ENCODE measurements at regions not wholly inside any gene's neighbourhood (a gene's known extent, or its start where the extent isn't known, plus 50 kb on each side); places are given as distances from the start of the nearest gene placed in this dataset.

- no peaks in the 10 kb centered on the region for H3K27me3 ChIP-seq
- no peak for TF ChIP-seq EP300 (IDR thresholded peaks at IDR 0.05; ENCODE audit: low read depth)
- intact Hi-C loops (cut with DNase I; ENCODE audit: low total_unique reads), result no loop called here
- no peaks in the 10 kb centered on the region for H3K36me3 ChIP-seq
- in situ Hi-C loops (cut with MboI; ENCODE audit: low pct_ligation_motif_present in 1 of 4, low pct_unique_long_range_greater_than_20kb in 1 of 4, low sequenced_read_pairs in 3 of 4), result no loop called here
- no peak overlapping the region for H3K4me3 ChIP-seq
- 81 to 100% methylated on average over 1 to 3 of the region's 3 CpGs for WGBS, 2 donors (ENCODE audit: low coverage in 1 of 2)
- no peak overlapping the region for H3K27ac ChIP-seq
- no peaks in the 10 kb centered on the region for H3K9me3 ChIP-seq
- no peaks in the 10 kb centered on the region for H3K4me1 ChIP-seq
- no peak for DNase-seq
These were observed 434.3 kb upstream of the AKR1E2 start for GRCh38 chr10:4391683-4392082.

DNA sequence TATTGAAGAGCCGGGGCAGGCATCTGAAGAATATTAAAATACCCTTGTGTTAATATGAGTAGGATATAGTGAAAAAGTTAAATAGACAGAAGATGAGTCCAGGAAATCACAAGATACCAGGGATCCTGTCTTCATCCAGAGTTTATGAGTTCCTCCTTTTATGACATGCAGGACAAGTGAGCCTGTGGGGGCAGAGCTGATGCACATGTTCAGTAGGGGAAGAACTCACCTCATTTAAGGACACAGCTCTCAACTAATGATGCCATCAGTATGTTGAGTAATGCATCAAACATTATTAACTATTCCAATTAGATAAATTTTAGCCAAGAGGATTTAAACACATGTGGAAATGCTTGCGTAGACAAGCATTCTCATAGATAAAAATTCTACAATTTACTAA, 435.8 kb upstream of the AKR1E2 start:
- DNase-seq, result no peak
- TF ChIP-seq POLR2AphosphoS5 (IDR thresholded peaks at IDR 0.05), result no peak
- no peak for TF ChIP-seq POLR2A (IDR thresholded peaks at IDR 0.05)
- TF ChIP-seq EP300 (IDR thresholded peaks at IDR 0.05; ENCODE audit: low read depth), result no peak
- H3K36me3 ChIP-seq, result no peaks in the 10 kb centered on the region
- H3K27me3 ChIP-seq, result no peaks in the 10 kb centered on the region
- no peaks in the 10 kb centered on the region for H3K9me3 ChIP-seq
- no peak overlapping the region for H3K4me3 ChIP-seq
- no peaks in the 10 kb centered on the region for H3K4me1 ChIP-seq
- in situ Hi-C loops (cut with MboI; ENCODE audit: low pct_ligation_motif_present in 1 of 4, low pct_unique_long_range_greater_than_20kb in 1 of 4, low sequenced_read_pairs in 3 of 4), result no loop called here
- WGBS, 2 donors (ENCODE audit: low coverage in 1 of 2), result 91 to 100% methylated on average over 2 of the region's 2 CpGs
- intact Hi-C loops (cut with DNase I; ENCODE audit: low total_unique reads), result no loop called here
- no peak overlapping the region for H3K27ac ChIP-seq

GRCh38 chr10:4385231-4385870, 440.7 kb upstream of the AKR1E2 start:
- no peak for DNase-seq
- Histone ChIP-seq H3K36me3 (no peaks in the 10 kb centered on the region), H3K27ac (no peak overlapping the region), H3K4me3 (no peak overlapping the region), H3K4me1 (peaks cover 0 to 4% (median 0%) of the 10 kb centered on the region in 4 donors), H3K9me3 (no peaks in the 10 kb centered on the region), H3K27me3 (no peaks in the 10 kb centered on the region)
- TF ChIP-seq EP300 (IDR thresholded peaks at IDR 0.05; ENCODE audit: low read depth) (no peak), POLR2A (IDR thresholded peaks at IDR 0.05) (no peak), POLR2AphosphoS5 (IDR thresholded peaks at IDR 0.05) (no peak), CTCF (IDR thresholded peaks at IDR 0.05) (no peak)
- intact Hi-C loops (cut with DNase I; ENCODE audit: low total_unique reads) (no loop called here), in situ Hi-C loops (cut with MboI; ENCODE audit: low pct_ligation_motif_present in 1 of 4, low pct_unique_long_range_greater_than_20kb in 1 of 4, low sequenced_read_pairs in 3 of 4) (no loop called here)
- WGBS, 2 donors (ENCODE audit: low coverage in 1 of 2), result 80 to 93% methylated on average over 6 to 7 of the region's 7 CpGs

DNA sequence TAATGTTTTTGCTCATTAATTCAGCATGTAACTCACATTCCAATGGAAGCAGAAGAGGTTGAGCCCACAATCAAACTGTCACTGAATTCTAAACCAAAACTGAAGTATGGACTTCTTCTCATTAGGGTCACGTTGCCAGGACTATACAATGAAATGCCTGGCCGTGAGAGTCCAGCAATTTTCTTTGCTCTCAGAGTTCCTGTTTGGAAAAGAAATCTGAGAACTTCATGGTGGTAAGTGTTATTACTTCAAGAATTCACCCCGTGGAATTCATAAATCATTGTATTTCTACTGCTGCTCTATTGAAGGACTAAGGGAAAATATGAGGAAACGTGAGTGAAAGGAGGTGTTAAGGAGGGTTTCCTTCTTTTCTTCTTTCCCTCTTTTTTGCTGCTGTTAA, 441.8 kb upstream of the AKR1E2 start:
- no peak for DNase-seq

DNA sequence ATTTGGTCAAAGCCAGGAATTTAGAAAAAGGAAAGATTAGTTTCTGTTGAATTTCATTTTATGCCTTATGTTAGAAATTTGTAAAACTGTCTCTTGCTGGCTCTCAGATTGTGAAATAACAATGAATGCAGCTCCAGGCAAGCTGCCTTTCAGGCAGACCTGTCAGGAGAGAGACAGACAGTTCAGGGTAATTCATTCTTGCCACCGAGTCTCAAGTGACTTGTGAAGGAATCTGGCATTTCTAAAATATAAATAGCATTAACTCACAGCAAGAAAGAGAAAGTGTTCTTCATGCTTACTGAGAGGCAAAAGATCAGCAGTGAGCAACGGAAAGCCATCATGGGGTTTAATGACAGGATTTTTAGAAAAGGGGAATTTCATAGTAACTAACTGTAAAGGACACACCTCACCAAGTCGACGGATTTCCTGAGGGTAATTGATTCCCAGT, 442.3 kb upstream of the AKR1E2 start:
- DNase-seq, result no peak
- in situ Hi-C loops (cut with MboI; ENCODE audit: low pct_ligation_motif_present in 1 of 4, low pct_unique_long_range_greater_than_20kb in 1 of 4, low sequenced_read_pairs in 3 of 4), result no loop called here
- no peak for TF ChIP-seq POLR2AphosphoS5 (IDR thresholded peaks at IDR 0.05)
- TF ChIP-seq CTCF (IDR thresholded peaks at IDR 0.05), result no peak
- TF ChIP-seq EP300 (IDR thresholded peaks at IDR 0.05; ENCODE audit: low read depth), result no peak
- no peak for TF ChIP-seq POLR2A (IDR thresholded peaks at IDR 0.05)
- intact Hi-C loops (cut with DNase I; ENCODE audit: low total_unique reads), result no loop called here
- H3K27ac ChIP-seq, result peak overlapping the region in 1 of 4 donors; percentile 2
- no peaks in the 10 kb centered on the region for H3K9me3 ChIP-seq
- H3K4me1 ChIP-seq, result peaks cover 0 to 4% (median 0%) of the 10 kb centered on the region in 4 donors
- H3K36me3 ChIP-seq, result no peaks in the 10 kb centered on the region
- no peak overlapping the region for H3K4me3 ChIP-seq
- H3K27me3 ChIP-seq, result no peaks in the 10 kb centered on the region
- 37 to 46% methylated on average over 4 of the region's 4 CpGs for whole genome bisulfite sequencing, 2 donors (ENCODE audit: low coverage in 1 of 2)

More for the DNA sequence above, 441.8 kb upstream of the AKR1E2 start:
- H3K4me1 ChIP-seq, result peaks cover 0 to 4% (median 0%) of the 10 kb centered on the region in 4 donors
- H3K36me3 ChIP-seq, result no peaks in the 10 kb centered on the region
- H3K4me3 ChIP-seq, result no peak overlapping the region
- H3K27me3 ChIP-seq, result no peaks in the 10 kb centered on the region
- 14 to 48% methylated on average over 2 to 4 of the region's 4 CpGs for WGBS, 2 donors (ENCODE audit: low coverage in 1 of 2)
- no peaks in the 10 kb centered on the region for H3K9me3 ChIP-seq
- in situ Hi-C loops (cut with MboI; ENCODE audit: low pct_ligation_motif_present in 1 of 4, low pct_unique_long_range_greater_than_20kb in 1 of 4, low sequenced_read_pairs in 3 of 4), result no loop called here
- intact Hi-C loops (cut with DNase I; ENCODE audit: low total_unique reads), result no loop called here
- TF ChIP-seq EP300 (IDR thresholded peaks at IDR 0.05; ENCODE audit: low read depth) (no peak), POLR2A (IDR thresholded peaks at IDR 0.05) (no peak), CTCF (IDR thresholded peaks at IDR 0.05) (no peak), POLR2AphosphoS5 (IDR thresholded peaks at IDR 0.05) (no peak)
- H3K27ac ChIP-seq, result peak overlapping the region in 1 of 4 donors; percentile 2
